Activated naive CD8-positive, alpha-beta T cell (primary cell): ENCODE measurements at regions not wholly inside any gene's neighbourhood (a gene's known extent, or its start where the extent isn't known, plus 50 kb on each side); places are given as distances from the start of the nearest gene placed in this dataset.
"Not testable (repeated sequence)": the region's sequence is repeated elsewhere in the genome, so short reads cannot be mapped to it uniquely, and the experiment has no call there.

Experiments used
- H3K27ac Mint-ChIP-seq: one replicate; pipeline ENCODE4 v1.8.0; 2021; ENCODE audit warnings: mixed read lengths
- H3K27me3 Mint-ChIP-seq: one replicate; pipeline ENCODE4 v1.8.0; 2021; ENCODE audit warnings: mixed read lengths
- H3K36me3 Mint-ChIP-seq: one replicate; pipeline ENCODE4 v1.8.0; 2021; ENCODE audit warnings: mixed read lengths
- H3K4me1 Mint-ChIP-seq: one replicate; pipeline ENCODE4 v1.8.0; 2021; ENCODE audit warnings: low read depth, mixed read lengths
- H3K4me3 Mint-ChIP-seq: one replicate; pipeline ENCODE4 v1.8.0; 2021; ENCODE audit warnings: mild to moderate bottlenecking, mixed read lengths
- H3K9me3 Mint-ChIP-seq: one replicate; pipeline ENCODE4 v1.8.0; 2021; ENCODE audit warnings: low read depth, mixed read lengths

- Mint-ChIP-seq H3K36me3 (no peaks in the 10 kb centered on the region), H3K27ac (no peak overlapping the region), H3K27me3 (peaks cover 6% of the 10 kb centered on the region), H3K9me3 (no peaks in the 10 kb centered on the region), H3K4me1 (no peaks in the 10 kb centered on the region), H3K4me3 (no peak overlapping the region)
Observed at GRCh38 chr12:3421191-3421978, 69.6 kb upstream of the PRMT8 start.

GRCh38 chr12:3424796-3425195 lies 66.2 kb upstream of the PRMT8 start:
- H3K9me3 Mint-ChIP-seq, H3K27ac Mint-ChIP-seq, H3K4me1 Mint-ChIP-seq, H3K36me3 Mint-ChIP-seq, H3K4me3 Mint-ChIP-seq: not testable (repeated sequence)
- peaks cover 14% of the 10 kb centered on the region for H3K27me3 Mint-ChIP-seq

- H3K4me1 Mint-ChIP-seq = peaks cover 13% of the 10 kb centered on the region
- H3K27ac Mint-ChIP-seq = no peak overlapping the region
- peaks cover 10% of the 10 kb centered on the region for H3K27me3 Mint-ChIP-seq
- H3K9me3 Mint-ChIP-seq = no peaks in the 10 kb centered on the region
- H3K4me3 Mint-ChIP-seq = no peak overlapping the region
- peaks cover 4% of the 10 kb centered on the region for H3K36me3 Mint-ChIP-seq
Observed at GRCh38 chr12:3427956-3428355, 63.0 kb upstream of the PRMT8 start.

GRCh38 chr12:3428631-3429030 lies 62.4 kb upstream of the PRMT8 start:
- H3K4me1 Mint-ChIP-seq = peaks cover 15% of the 10 kb centered on the region
- no peaks in the 10 kb centered on the region for H3K9me3 Mint-ChIP-seq
- H3K36me3 Mint-ChIP-seq = peaks cover 4% of the 10 kb centered on the region
- H3K27ac Mint-ChIP-seq = no peak overlapping the region
- no peak overlapping the region for H3K4me3 Mint-ChIP-seq
- peaks cover 10% of the 10 kb centered on the region for H3K27me3 Mint-ChIP-seq

GRCh38 chr12:3429523-3429922 lies 61.5 kb upstream of the PRMT8 start:
- not testable (repeated sequence) for H3K9me3 Mint-ChIP-seq, H3K4me3 Mint-ChIP-seq, H3K27ac Mint-ChIP-seq, H3K36me3 Mint-ChIP-seq
- peaks cover 10% of the 10 kb centered on the region for H3K27me3 Mint-ChIP-seq
- H3K4me1 Mint-ChIP-seq = peaks cover 15% of the 10 kb centered on the region

GRCh38 chr12:3431686-3432085 lies 59.3 kb upstream of the PRMT8 start:
- Mint-ChIP-seq H3K9me3 (no peaks in the 10 kb centered on the region), H3K4me3 (peak overlapping the region; percentile 6), H3K27ac (no peak overlapping the region), H3K4me1 (peaks cover 15% of the 10 kb centered on the region), H3K27me3 (peaks cover 10% of the 10 kb centered on the region), H3K36me3 (peaks cover 4% of the 10 kb centered on the region)

- Mint-ChIP-seq H3K4me3 (no peak overlapping the region), H3K27me3 (peaks cover 10% of the 10 kb centered on the region), H3K27ac (no peak overlapping the region), H3K4me1 (peaks cover 15% of the 10 kb centered on the region), H3K9me3 (no peaks in the 10 kb centered on the region), H3K36me3 (peaks cover 4% of the 10 kb centered on the region)
Observed at GRCh38 chr12:3432176-3432742, 58.7 kb upstream of the PRMT8 start.

GRCh38 chr12:3432868-3433267 lies 58.1 kb upstream of the PRMT8 start:
- Mint-ChIP-seq H3K27ac (no peak overlapping the region), H3K9me3 (no peaks in the 10 kb centered on the region), H3K4me1 (peaks cover 15% of the 10 kb centered on the region), H3K4me3 (no peak overlapping the region), H3K27me3 (peaks cover 8% of the 10 kb centered on the region), H3K36me3 (peaks cover 4% of the 10 kb centered on the region)

- Mint-ChIP-seq H3K9me3 (no peaks in the 10 kb centered on the region), H3K27ac (no peak overlapping the region)
Observed at GRCh38 chr12:3436461-3437065, 54.4 kb upstream of the PRMT8 start.

GRCh38 chr12:3437986-3438385 lies 53.0 kb upstream of the PRMT8 start:
- Mint-ChIP-seq H3K4me1 (peaks cover 1% of the 10 kb centered on the region), H3K27ac (no peak overlapping the region), H3K4me3 (no peak overlapping the region), H3K9me3 (no peaks in the 10 kb centered on the region), H3K27me3 (no peaks in the 10 kb centered on the region), H3K36me3 (no peaks in the 10 kb centered on the region)

More at GRCh38 chr12:3436461-3437065, 54.4 kb upstream of the PRMT8 start:
- Mint-ChIP-seq H3K36me3 (peaks cover 2% of the 10 kb centered on the region), H3K4me1 (peaks cover 14% of the 10 kb centered on the region), H3K27me3 (no peaks in the 10 kb centered on the region), H3K4me3 (no peak overlapping the region)

- Mint-ChIP-seq H3K27me3 (no peaks in the 10 kb centered on the region), H3K4me3 (no peak overlapping the region), H3K9me3 (no peaks in the 10 kb centered on the region), H3K36me3 (no peaks in the 10 kb centered on the region), H3K4me1 (no peaks in the 10 kb centered on the region), H3K27ac (no peak overlapping the region)
Observed at GRCh38 chr12:3438401-3438800, 52.6 kb upstream of the PRMT8 start.
